ENCODE measurements at regions not wholly inside any gene's neighbourhood (a gene's known extent, or its start where the extent isn't known, plus 50 kb on each side); places are given as distances from the start of the nearest gene placed in this dataset.
A peak's percentile ranks its signal among the peaks of the same experiment; 100 is the strongest.
"Not testable (repeated sequence)": the region's sequence is repeated elsewhere in the genome, so short reads cannot be mapped to it uniquely, and the experiment has no call there.

- no peak for TF ChIP-seq CTCF (IDR thresholded peaks at IDR 0.05; ENCODE audit: low read depth, low read length)
- no peak for DNase-seq (ENCODE audit: low read depth in 2 of 2)
- H3K4me3 ChIP-seq (replicated peaks in 1 of 2; ENCODE audit: low read depth in 2 of 2, low read length in 2 of 2), result no peak overlapping the region
Measured at GRCh38 chr5:56632199-56632598, 183.2 kb upstream of the MAP3K1 start.

- no peak for DNase-seq (ENCODE audit: low read depth in 2 of 2)
- H3K4me3 ChIP-seq (replicated peaks in 1 of 2; ENCODE audit: low read depth in 2 of 2, low read length in 2 of 2), result no peak overlapping the region
- TF ChIP-seq CTCF (IDR thresholded peaks at IDR 0.05; ENCODE audit: low read depth, low read length), result no peak
Measured at GRCh38 chr5:56631719-56632118, 183.6 kb upstream of the MAP3K1 start.

- not testable (repeated sequence) for H3K4me3 ChIP-seq (replicated peaks in 1 of 2; ENCODE audit: low read depth in 2 of 2, low read length in 2 of 2); DNase-seq (ENCODE audit: low read depth in 2 of 2)
Measured at GRCh38 chr5:56628616-56629015, 186.7 kb upstream of the MAP3K1 start.

GRCh38 chr5:56625541-56625940, 189.8 kb upstream of the MAP3K1 start:
- no peak for TF ChIP-seq CTCF (IDR thresholded peaks at IDR 0.05; ENCODE audit: low read depth, low read length)
- DNase-seq (ENCODE audit: low read depth in 2 of 2), result peak; percentile 93 to 97

GRCh38 chr5:56624751-56625150, 190.6 kb upstream of the MAP3K1 start:
- no peak for TF ChIP-seq CTCF (IDR thresholded peaks at IDR 0.05; ENCODE audit: low read depth, low read length)

More at GRCh38 chr5:56625541-56625940, 189.8 kb upstream of the MAP3K1 start:
- no peak overlapping the region for H3K4me3 ChIP-seq (replicated peaks in 1 of 2; ENCODE audit: low read depth in 2 of 2, low read length in 2 of 2)

GRCh38 chr5:56622141-56622540, 193.2 kb upstream of the MAP3K1 start:
- peak in 1 of 2 donors; percentile 66 for DNase-seq (ENCODE audit: low read depth in 2 of 2)
- H3K4me3 ChIP-seq (replicated peaks in 1 of 2; ENCODE audit: low read depth in 2 of 2, low read length in 2 of 2), result no peak overlapping the region
- TF ChIP-seq CTCF (IDR thresholded peaks at IDR 0.05; ENCODE audit: low read depth, low read length), result no peak

More at GRCh38 chr5:56624751-56625150, 190.6 kb upstream of the MAP3K1 start:
- peak in 1 of 2 donors; percentile 14 for DNase-seq (ENCODE audit: low read depth in 2 of 2)
- H3K4me3 ChIP-seq (replicated peaks in 1 of 2; ENCODE audit: low read depth in 2 of 2, low read length in 2 of 2), result no peak overlapping the region

GRCh38 chr5:56620903-56621677, 194.3 kb upstream of the MAP3K1 start:
- peak; percentile 49 to 85 for DNase-seq (ENCODE audit: low read depth in 2 of 2)
- no peak for TF ChIP-seq CTCF (IDR thresholded peaks at IDR 0.05; ENCODE audit: low read depth, low read length)
- no peak overlapping the region for H3K4me3 ChIP-seq (replicated peaks in 1 of 2; ENCODE audit: low read depth in 2 of 2, low read length in 2 of 2)
